ENCODE measurements at regions not wholly inside any gene's neighbourhood (a gene's known extent, or its start where the extent isn't known, plus 50 kb on each side); places are given as distances from the start of the nearest gene placed in this dataset.
"Not testable (repeated sequence)": the region's sequence is repeated elsewhere in the genome, so short reads cannot be mapped to it uniquely, and the experiment has no call there.

- DNase-seq: no peak
Observed at GRCh38 chr12:97983796-97984195, 521.2 kb downstream of the RMST start.

DNA sequence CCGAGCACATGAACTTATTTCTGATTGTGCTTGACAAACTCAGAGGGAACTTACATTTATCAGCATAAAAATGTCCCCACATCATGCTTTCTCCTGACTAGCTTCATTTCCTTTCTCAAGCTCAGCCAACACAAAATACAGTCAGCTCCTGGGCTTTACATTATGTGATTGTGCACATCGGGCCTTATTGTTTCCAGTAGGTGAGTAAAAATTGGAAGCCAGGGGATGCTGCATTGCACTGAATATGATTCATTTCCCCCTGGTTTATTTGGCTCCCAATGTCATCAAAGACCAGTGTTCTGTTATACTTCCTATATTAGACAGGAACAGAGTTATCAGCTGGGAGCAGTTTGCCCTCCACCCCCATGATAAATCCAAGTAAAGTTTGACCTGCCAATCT is 521.8 kb downstream of the RMST start:
- no peak for DNase-seq

- DNase-seq: peak in 1 of 51 donors; percentile 12
Observed at GRCh38 chr12:97984974-97985580, 522.5 kb downstream of the RMST start.

- DNase-seq: no peak
Observed at GRCh38 chr12:97985834-97986233, 523.2 kb downstream of the RMST start.

GRCh38 chr12:97988588-97988987 is 526.0 kb downstream of the RMST start:
- not testable (repeated sequence) for DNase-seq

- DNase-seq: no peak
Observed at GRCh38 chr12:97989366-97989940, 525.9 kb upstream of the TMPO start.

DNA sequence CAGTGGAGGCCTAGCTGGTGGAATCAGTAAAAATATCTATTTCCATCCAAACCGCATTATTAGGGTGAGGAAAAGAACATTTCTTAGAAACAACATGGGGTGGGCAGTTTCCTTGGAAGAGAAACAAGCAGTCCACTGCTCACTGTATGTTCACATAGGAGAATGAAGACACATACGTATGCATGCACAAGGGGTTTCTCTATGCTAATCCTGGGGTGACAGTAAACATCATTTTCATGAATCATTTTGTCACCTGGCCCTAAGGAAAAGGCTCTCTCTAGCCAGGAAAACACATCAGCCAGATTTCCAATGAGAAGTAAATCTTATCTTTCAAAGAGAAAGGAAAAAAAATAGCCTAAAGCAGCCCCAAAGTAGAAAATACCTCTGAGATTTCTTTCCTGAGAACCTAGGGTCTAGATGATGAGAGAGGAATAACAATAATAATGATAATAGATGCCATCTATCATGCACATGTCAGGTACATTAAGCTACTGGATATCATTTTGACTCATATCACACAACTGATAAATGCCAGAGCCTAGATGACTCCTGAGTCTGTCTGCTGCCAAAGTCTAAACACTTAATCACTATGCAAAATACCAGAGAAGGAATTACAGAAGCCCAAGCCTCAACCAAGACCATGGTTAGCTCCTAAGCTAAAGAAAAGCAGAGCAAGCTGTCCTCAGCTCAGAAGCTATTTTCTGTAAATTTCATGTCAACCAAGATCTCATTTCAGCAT is 520.5 kb upstream of the TMPO start:
- no peak for DNase-seq

- DNase-seq: no peak
Observed at GRCh38 chr12:97995559-97995958, 519.8 kb upstream of the TMPO start.

GRCh38 chr12:98001430-98001829 is 514.0 kb upstream of the TMPO start:
- no peak for DNase-seq

DNA sequence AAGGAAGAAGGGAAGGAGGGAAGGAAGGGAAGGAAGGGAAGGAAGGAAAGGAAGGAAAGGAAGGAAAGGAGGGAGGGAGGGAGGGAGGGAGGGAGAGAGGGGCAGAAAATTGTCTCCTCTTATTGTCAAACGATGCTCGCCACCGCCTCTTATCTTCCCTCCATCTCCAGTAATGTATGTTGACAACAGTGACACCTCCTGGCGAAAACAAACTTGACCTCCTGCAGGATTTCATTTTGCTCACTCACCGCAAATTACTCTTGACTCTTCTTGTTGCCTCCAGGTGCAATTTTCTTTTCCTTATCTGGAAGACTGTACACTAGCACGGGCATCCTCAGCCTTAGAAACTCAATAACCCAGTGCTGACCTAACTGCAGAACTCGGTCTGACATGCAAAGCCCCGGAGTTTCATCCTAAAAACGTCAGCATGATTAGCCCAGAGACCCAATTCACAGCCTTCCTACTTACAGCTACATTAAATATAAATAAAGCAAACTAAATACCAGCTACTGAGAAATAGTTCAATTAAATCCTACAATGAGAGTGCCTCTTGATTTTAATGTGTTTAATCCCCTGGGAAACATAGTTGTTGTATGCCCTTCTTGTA is 512.4 kb upstream of the TMPO start:
- peak in 13 of 51 donors; percentile 2 to 20 (median 7) for DNase-seq

- DNase-seq: no peak
Observed at GRCh38 chr12:98007963-98008362, 507.4 kb upstream of the TMPO start.

- no peak for DNase-seq
Observed at GRCh38 chr12:98013560-98013959, 501.8 kb upstream of the TMPO start.

- DNase-seq: no peak
Observed at GRCh38 chr12:98018836-98019235, 496.6 kb upstream of the TMPO start.

DNA sequence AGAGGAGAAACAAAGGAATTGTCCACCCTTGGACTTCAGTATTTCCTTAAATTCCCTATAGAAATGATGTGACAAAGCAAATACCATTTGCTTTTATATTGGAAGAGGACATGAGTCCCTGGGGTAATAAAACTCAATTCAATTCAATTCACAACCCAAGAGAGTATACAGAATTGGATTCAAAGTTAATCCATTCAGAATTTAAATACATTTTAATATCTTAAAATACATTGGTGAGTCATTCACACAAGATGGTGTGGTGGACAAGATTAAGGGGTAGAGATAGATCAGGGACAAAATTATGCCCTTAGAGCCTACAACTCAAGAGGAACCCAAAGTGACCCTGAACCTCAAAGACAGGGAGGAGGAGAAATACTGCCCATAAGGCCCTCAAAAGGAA is 495.0 kb upstream of the TMPO start:
- no peak for DNase-seq

GRCh38 chr12:98022961-98023360 is 492.4 kb upstream of the TMPO start:
- no peak for DNase-seq

GRCh38 chr12:98037401-98038140 is 477.8 kb upstream of the TMPO start:
- no peak for DNase-seq

- DNase-seq: no peak
Observed at GRCh38 chr12:98042668-98043067, 472.7 kb upstream of the TMPO start.

DNA sequence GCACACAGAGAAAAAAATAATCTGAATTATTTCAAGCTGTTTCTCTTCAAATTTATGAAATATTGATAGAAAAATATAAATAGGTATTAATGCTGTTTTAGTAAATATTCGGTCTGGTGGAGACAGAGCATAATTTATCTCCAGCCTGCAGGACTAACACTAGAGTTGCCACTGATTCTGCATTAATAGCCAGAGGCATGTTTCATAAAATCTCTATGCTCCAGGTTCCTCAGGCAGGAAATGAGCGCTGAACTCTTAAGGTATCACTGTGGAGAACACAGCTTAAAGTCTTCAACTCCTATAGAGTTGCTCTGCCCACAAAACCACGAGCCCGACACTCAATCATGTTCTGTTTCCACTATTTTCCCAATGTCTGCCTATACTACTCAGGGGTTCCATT is 470.0 kb upstream of the TMPO start:
- no peak for DNase-seq

- no peak for DNase-seq
Observed at GRCh38 chr12:98048326-98048725, 467.1 kb upstream of the TMPO start.

- DNase-seq: no peak
Observed at GRCh38 chr12:98053202-98053601, 462.2 kb upstream of the TMPO start.

- DNase-seq: no peak
Observed at GRCh38 chr12:98057701-98058100, 457.7 kb upstream of the TMPO start.

GRCh38 chr12:98058213-98058612 is 457.2 kb upstream of the TMPO start:
- no peak for DNase-seq

Measured in hypothalamus (tissue), 51 donors.